ENCODE measurements at regions not wholly inside any gene's neighbourhood (a gene's known extent, or its start where the extent isn't known, plus 50 kb on each side); places are given as distances from the start of the nearest gene placed in this dataset.

DNA sequence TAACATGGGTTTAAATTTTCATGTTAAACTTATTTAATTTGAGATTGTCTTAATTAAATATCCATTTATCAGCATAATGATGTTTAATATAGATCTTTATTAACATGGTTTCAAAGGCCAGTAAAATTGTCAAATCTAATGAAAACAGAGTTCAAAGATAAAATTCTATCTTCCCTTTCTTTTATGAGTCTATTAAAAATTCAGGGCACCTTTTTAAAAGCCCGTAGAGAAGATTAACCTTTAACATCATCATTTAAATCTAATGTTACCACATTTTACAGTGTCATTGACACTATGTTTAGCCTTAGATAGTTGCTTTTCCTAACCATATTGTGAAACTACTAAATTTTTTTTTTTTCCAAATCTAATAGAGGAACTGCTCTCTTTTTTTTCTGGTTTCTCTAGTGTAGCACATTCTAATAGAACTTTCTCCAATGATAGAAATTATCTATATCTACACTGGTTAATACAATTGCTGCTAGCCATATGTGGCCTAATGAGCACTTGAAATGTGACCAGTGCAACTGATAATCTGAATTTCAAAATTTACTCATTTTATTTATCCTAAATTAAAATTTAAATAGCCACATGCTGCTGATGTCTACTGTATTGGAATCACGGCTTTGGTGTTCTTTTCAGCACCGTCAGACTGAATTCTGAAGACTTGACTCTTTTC, 410.9 kb downstream of the UTRN start:
- DNase-seq: no peak

DNA sequence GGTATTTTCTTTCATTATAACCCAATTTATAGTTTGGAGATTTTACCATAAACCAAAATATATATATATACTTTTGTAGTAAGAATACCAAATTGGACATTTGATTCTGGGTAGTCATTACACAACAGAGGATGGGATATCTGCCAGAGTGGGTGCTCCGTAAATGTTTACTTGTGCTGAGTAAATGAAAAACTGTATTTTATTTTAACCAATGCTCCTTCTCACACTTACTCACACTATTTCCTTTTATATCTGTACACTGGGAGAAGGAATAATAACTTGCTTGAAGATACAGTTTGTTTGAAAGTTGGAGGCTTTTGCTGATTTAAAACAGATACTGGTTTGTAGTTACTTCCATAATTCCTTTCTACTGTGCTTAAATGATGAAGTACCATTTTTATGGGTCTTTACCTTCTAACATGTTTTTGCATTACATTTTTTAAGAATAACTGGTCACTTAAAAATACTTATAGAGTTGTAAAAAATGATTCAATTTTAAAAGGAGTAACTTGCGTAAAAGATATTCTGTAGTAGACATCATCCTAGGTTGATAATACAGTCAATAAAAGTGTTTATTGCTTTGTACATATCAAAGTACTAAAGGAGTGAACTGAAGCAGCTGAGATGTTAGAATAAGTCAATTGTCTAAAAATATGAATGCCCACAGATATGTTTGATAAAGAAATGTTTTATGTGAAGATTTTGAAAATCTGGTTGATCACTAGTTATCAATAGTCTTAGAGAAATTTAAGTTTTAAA, 411.7 kb downstream of the UTRN start:
- no peak for DNase-seq

DNA sequence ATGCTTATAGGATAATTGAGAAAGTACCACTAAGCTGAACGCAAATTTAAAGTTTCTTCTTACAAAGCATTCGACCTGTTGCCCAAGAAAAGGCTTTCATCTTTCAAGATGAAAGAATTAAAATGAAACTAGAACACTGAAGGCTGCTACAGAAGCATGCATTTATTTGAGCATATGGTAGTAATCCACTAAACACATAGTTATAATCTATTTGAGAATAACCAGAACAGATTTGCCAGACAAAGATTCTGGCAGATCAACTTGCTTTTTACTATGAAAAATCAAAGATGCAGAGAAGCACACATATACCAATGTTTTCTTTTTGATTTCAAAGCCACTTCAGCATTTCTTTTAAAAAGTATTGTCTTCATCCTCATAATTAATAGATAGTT, 412.2 kb downstream of the UTRN start:
- DNase-seq: no peak

DNA sequence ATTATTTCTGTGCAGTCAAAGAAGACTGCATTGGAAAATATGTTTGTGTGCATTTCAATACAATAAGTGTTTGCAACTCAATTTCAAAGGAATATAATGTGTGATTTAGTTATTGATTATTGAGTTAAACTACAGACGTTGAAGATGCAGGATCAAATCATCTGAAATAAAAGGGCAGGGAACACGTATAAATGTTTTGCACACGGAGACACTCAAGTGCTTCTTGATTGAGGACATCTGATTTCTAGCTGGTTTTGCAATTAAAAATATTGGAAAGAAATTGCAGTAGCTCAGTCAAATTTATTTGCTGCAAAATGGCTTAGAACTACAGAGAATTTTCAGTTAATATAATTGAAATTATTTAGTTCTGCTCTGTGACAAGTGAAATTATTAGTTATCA, 412.7 kb downstream of the UTRN start:
- no peak for DNase-seq

DNA sequence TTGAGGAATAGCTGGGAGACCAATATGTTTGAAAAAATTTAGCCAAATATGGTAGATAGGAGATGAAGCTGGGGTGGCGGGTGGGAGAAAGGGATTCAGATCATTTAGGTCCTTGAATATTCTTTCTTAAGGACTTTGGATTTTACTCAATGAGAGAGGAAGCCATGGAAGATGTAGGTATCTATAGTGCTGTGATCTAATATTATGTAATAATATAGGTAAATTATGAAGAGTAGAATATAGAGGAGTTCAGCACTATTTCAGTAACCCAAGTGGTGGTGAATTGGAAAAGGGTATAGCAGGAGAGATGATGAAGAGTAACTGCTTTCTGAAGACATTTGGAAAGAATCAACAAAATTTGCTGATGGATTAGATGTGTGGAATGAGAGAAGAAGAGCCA, 417.6 kb downstream of the UTRN start:
- DNase-seq: no peak

DNA sequence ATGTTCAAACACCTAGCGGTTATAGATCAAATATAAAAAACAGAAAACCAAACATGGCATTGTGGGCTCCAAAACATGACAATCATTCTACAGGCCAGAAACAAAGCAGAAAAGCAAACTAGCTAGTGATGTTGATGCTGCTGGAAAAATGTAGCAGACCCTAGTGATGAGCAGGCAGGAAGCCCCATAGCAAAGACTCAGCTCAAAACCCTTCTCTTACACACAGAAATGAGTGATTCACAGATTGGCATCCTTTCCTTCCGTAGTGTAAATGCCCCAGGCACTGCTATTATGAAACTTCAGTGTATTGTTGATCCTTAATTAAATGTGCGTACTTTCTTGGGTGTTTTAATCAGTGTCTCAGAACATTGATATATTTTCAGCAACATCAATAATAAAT, 425.1 kb downstream of the UTRN start:
- DNase-seq: no peak

DNA sequence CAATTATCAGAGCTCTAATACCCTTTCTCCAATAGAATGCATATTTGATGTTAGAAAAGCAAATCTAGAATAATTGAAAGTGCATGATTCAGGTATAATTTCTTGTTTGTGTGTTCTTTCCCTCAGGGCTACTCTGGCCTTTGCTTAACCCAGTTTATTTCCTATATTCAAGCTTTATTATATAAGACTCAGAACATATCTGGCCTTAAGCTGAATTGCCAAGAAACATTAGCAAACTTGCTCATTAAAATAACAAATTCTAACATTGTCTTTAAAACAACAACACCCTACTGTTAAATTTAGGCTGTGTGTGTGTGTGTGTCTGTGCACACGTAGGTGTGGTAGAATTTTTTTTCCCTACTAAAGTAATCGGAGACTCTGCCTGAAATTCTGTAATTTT, 426.5 kb downstream of the UTRN start:
- no peak for DNase-seq

DNA sequence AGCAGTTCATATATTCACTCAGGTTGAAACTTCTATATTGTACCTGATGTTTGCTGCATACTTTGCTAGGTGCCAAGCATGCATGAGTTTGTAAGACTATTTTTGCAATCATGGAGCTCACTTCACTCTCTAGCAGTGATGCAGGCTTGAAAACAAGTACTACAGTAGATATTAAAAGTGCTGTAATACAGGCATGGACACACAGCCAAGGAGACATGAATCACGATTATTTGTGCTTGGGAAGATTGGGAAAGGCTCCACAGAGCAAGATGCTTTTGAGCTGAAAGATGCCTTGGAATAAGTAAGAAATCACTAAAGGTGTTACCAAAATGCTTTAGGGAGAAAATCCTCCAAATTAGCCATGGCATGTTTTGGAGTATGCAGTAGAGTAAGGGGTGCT, 427.4 kb downstream of the UTRN start:
- no peak for DNase-seq

DNA sequence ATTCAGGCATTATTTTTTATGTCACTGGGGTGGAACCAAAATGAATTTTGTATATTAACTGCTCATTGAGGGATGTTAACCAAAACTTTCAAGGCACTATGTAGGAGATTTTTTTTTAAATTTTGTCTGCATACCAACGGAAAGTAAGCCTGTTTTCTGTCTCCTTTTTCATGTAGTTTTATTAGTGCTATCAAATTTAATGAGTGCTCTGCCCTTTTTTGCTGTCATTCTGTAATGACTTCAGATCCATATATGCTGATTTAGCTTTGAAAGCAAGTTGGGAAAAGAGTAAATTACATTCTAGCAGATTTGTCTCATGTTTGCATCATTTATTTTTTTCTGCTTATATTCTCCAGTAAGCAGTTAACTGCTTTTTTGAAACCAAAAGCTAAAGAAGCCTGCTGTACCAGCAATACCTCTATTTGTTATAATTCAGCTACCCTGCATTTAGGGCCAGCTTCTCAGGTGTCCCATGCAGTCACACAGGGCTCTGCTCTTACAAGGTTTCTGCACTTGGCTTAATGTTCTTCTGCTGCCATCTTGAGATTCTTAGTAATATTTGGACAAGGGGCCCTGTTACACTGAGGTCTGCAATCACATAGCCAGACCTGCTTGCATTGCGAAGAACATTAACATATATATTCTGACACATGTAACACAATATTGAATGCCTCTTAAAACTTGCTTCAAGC, 429.0 kb downstream of the UTRN start:
- DNase-seq: no peak

DNA sequence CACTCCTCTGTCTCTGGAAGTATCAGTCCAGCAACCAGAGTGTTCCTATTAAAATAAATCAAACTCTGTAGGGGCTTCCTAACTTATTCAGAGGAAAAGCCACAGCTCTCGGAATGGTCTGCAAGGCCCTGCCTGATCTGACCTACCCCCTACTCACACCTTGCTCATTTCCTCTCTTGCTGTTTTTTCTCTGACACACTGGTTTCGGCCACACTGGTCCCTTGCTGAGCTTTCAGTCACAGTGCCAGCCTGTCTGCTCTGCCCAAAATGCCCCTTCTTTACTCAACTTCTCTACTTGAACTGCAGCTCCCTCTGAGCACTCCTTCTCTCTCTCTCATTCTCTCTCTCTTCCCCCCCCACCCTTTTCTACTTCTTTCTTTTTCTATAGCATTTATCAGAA, 430.2 kb downstream of the UTRN start:
- no peak for DNase-seq

DNA sequence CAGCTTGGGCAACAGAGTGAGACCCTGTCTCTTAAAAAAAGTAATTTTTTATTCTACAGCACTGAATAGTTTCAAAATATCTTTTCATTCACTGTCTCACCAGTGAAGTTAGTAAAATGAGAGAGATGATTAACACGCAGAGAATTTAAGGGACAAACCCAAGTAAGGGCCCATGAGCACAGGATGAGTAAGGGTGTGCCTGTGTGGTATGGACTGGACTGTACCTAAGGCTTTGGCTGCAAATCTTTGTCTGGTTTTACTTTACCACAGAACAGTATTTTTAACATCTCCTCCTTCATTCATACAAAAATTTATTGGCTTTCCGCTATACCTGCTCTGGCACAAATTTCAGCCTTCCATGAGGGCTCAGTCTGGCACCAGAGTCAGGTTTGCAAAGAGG, 433.3 kb downstream of the UTRN start:
- no peak for DNase-seq

DNA sequence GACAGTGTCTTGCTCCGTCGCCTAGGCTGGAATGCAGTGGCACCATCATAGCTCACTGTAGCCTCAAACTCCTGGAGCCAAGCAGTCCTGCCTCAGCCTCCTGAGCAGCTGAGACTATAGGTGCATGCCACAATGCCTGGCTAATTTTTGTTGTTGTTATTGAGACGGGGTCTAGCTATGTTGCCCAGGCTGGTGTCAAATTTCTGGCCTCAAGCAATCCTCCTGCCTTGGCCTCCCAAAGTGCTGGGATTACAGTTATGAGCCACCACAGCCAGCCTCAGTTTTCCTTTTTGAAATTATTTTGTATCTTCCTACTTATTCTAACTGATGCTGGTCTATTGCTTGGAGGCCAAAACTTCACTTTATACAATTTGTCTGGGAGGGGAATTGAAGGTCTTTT, 436.1 kb downstream of the UTRN start:
- DNase-seq: no peak

DNA sequence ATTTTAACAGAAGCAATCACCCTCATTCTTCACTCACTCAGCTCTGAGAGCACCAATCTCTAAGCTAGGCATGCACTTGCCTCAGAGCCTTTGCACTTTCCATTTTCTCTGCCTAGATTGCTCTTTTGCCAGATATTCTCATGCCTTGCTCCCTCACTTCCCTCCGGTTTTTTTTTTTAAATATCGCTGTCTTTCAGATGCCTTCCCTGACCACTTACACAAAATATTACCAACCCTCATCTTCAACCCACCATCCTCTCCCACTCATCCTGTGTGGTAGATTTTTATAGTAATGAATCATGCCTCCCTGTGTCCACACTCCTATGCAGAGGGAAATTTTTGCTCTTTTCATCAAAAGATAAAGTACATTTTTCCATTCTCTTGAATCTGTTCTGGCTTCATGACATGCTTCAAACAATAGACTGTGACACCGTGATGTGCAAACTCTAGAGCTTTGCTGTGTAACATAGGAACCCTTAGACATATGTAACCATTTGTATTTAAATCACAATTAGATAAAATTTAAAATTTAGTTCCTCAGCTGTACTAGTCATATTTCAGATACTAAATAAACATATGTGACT, 437.1 kb downstream of the UTRN start:
- DNase-seq: no peak

DNA sequence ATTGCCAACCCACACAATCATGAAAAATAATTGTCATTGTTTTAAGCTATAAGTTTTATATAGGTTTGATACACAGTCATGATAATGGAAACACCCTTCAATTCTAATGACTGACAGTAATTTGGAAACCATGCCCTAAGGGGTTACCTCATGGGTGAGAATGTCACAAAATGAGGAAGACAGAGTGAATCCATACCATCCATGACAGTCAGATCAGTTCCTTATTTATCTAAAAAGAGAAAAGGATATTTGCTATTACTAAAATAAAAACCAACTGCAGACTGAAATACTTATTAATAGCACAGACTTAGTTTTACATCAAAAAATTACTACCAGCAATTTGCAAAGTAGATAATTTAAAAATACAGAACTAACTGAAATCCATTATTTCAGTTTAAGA, 437.8 kb downstream of the UTRN start:
- no peak for DNase-seq

DNA sequence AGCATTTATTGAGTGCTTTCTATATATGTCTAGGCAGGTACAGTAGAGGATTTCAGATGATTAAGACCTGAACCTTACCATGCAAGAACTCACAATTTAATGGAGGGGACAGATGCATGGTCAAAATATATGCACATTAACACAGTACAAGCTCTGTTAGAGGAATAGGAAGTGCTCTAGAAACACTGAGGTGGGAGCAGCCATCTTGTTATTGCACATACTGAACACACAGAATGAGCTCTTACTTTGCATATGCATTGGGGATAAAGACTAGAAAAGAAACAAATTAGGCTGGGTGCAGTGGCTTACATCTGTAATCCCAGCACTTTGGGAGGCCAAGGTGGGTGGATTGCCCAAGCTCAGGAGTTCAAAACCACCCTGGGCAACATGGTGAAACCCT, 438.3 kb downstream of the UTRN start:
- no peak for DNase-seq

DNA sequence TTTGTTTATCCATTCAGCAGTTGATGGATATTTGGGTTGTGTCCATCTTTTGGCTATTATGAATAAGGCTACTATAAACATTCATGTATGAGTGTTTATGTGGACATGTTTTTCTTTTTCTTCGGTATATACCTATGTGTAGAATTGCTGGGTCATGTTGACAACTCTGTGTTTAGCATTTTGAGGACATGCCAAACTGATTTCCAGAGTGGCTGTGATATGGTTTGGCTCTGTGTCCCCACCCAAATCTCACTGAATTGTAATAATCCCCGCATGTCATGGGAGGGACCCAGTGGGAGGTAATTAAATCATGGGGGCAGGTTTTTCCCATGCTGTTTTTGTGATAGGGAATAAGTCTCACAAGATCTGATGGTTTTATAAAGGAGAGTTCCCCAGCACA, 439.7 kb downstream of the UTRN start:
- no peak for DNase-seq

DNA sequence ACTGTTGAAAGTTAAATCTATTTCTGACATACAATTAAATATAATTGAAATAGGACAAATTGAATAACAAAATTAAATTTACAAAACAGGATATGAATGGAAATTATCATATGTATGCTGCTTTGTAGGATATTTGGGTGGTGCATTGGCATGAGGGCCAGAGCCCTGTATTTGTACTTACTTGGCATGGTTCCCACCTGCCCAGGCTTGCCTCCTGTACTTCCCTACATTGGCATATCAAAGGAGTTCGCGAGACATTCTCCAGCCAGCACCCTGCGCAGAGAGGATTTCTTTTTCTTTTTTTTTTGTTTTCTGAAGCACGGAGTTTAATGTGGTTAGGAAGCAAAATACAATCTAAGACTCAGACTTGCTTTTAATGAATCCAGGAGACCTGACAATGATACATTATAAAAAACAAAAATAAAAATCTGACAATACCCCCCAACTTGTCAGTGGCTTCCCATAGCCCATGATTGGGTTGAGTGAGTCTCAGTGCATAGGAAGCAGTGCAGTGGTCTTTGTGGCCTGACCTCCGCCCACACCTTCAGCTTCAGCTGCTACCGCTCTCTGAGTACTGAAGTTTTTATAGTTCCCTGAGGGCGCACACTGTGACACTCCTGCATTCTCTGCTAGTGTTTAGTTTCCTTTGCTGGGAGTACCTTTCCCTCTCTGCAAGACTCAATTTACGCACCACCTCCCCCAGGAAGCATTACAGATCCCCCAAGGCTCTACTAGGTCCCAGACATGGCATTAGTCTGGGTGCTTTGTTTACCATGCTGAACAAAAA, 440.8 kb downstream of the UTRN start:
- DNase-seq: peak; percentile 62

DNA sequence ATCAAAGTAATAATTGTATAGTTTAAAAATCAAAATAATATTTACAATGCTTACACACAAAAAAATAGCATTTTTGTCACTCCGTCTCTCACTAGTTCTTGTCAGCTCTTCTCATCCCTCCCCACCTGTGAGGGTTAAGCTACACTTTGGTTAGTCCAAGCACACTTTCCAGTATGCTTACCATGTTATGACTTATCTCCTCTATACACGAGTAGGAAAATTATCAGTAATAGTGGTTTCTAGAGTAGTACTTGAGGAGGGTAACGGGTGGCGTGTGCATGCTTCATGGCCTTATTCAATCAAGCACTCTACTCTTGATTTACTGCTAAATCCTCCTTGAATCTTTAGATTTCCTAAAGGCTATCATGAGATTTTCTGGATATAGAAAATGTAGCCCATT, 443.7 kb downstream of the UTRN start:
- no peak for DNase-seq

DNA sequence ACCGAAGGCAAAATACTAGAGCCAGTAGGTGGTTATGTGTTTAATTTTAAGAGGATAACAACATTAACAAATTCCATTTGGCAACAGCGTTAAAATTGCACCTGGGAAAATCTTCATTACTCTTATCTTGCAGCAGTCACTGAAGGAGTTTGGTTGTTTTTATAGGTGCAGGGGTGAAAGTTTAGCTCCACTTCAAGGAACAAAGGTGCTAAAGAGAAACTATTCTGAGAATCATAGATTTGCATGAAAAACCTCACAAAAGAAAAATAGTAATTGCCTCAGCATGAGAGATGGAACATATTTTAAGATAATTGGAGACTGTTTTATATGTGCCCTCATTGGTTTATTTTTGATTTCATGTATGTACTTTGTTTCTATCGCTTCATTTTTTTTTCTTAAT, 444.4 kb downstream of the UTRN start:
- DNase-seq: no peak

DNA sequence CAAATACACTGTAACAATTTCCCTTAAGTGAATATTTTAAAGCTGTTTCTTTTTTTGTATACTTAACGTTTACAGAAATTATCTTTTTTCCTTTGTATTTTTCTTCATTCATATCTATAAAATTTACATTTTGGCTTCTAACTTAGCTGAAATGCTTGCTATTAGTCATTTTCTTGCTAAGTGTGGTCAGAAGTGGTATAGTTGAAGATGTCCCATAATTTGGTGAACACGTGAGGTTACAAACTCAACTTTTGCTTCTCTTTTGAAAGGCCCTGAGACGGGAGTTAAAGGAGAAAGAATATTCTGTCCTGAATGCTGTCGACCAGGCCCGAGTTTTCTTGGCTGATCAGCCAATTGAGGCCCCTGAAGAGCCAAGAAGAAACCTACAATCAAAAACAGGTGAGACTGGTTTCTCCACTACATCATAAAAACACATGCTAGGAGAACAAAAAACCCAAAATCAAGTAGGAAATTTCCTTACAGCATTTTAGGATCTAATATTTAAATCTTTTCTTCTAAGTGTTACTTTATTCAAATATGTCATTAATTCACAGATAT, 445.0 kb downstream of the UTRN start:
- no peak for DNase-seq

DNA sequence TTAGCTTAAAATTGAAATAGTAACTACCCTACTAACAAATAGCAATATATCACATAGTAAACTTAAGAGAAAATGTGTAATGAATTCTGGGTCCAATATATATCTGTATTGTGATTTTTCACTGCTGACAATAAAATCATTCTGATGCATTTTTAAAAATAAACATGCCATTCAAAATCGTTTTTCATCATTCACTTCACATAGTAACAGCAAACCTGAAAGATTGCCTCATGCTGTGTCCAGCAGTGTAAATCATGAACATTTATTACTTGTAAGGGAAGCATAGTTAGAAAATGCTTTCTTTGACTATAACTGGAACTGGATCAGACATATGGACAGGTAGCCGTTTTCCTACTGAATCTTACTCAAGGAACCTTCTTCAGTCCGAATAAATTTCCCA, 446.1 kb downstream of the UTRN start:
- no peak for DNase-seq

DNA sequence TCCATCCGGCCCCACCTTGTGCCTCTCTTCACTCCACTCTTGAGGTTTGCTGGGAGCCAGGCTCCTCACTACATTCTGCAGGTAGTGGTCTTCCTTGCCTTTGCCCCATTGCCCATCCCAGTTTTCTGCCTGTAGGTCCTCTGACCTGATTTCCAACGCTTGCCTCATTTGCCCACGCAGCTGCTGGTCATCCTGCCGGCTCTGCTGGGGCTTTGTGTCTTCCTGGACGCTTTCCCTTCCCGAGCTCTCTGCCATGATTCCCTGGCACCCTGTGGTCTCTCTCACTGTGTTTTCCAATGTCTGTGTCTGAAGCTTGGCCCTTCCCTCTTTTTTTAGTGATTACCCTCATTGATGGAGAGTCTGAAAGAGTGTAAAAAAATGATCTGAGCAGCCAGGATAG, 451.6 kb downstream of the UTRN start:
- DNase-seq: no peak

DNA sequence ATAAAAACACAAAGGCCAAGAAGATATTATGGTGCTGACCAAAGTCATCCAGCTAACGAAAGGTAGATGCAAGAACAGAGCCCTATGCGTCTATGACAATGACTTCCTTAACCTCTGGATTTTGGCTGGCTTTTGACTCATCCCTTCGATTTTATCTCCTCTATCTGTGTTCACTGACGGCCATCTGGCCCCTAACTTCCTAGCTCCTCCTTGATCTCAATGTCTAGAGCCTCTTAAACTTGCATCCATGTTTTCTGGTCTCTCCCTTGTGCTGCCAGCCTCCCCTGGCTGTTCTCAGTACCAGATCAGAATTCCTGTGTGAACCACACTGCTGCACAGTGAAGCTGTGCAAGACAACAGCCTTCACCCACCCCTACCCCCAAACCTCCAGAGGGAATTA, 452.9 kb downstream of the UTRN start:
- DNase-seq: no peak

All from activated CD8-positive, alpha-beta memory T cell treated with anti-CD3 and anti-CD28 coated beads, Interleukin-2, amount 50 U/mL, for 48 hours (primary cell).